RWPE2 (cell line): ENCODE measurements at regions not wholly inside any gene's neighbourhood (a gene's known extent, or its start where the extent isn't known, plus 50 kb on each side); places are given as distances from the start of the nearest gene placed in this dataset.
A peak's percentile ranks its signal among the peaks of the same experiment; 100 is the strongest.

Experiments
- ATAC-seq: fragments of 200-7000 bp; cut with Tn5 transposase; 3 replicates; pipeline ENCODE4 v1.9.1; 2021; ENCODE audit warnings: low read depth
- DNase-seq: peaks from one replicate; pipeline ENCODE4 v3.0.0-alpha.2; 2020; ENCODE audit warnings: low spot score
- H3K27ac ChIP-seq: fragments of 450-650 bp; 2 replicates; pipeline ENCODE4 v1.5.1; 2017; ENCODE audit warnings: mild to moderate bottlenecking; ENCODE audit not compliant: poor library complexity, severe bottlenecking
- H3K27me3 ChIP-seq: fragments of 250-450 bp; sonication (Bioruptor Pico); 2 replicates; pipeline ENCODE4 v1.5.1; 2021; ENCODE audit warnings: mild to moderate bottlenecking, moderate library complexity; ENCODE audit not compliant: insufficient read depth, poor library complexity, severe bottlenecking
- H3K36me3 ChIP-seq: fragments of 250-450 bp; sonication (Bioruptor Pico); 2 replicates; pipeline ENCODE4 v1.5.1; 2020; ENCODE audit warnings: low read depth, mild to moderate bottlenecking, moderate library complexity
- H3K4me1 ChIP-seq: fragments of 250-450 bp; sonication (Bioruptor Pico); 2 replicates; pipeline ENCODE4 v1.5.1; 2021; ENCODE audit warnings: mild to moderate bottlenecking, moderate library complexity; ENCODE audit not compliant: insufficient read depth, poor library complexity, severe bottlenecking
- H3K4me3 ChIP-seq: fragments of 250-450 bp; sonication (Bioruptor Pico); 2 replicates; pipeline ENCODE4 v1.5.1; 2021; ENCODE audit warnings: mild to moderate bottlenecking, moderate library complexity; ENCODE audit not compliant: severe bottlenecking
- H3K9me3 ChIP-seq: fragments of 250-450 bp; sonication (Bioruptor Pico); 2 replicates; pipeline ENCODE4 v1.5.1; 2021; ENCODE audit warnings: mild to moderate bottlenecking, moderate library complexity; ENCODE audit not compliant: severe bottlenecking
- CTCF ChIP-seq: fragments of 450-650 bp; IDR thresholded peaks from one replicate; pipeline ENCODE4 v1.5.1; 2017; ENCODE audit warnings: mild to moderate bottlenecking, moderate library complexity; ENCODE audit not compliant: poor library complexity, severe bottlenecking

DNA sequence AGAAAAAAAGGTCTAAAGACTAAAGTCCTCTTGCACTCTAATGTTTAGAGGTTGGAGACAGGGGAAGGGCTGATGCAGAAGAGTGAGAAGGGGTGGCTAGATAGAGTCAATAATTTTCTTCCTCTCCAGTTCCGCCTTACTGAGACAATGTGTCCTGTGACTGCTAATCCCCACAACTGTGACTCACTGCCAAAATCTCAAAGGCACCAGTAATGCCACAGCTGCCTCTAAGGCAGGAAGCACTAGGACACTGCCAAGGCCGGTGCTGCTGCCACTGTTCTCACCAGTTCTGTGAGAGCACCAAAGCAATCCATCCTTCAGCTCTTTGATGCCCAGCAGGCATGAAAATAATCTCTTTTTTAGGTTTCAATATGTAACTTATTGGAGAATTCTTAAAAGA is 701.9 kb upstream of the MAP3K7 start:
- H3K9me3 ChIP-seq: no peaks in the 10 kb centered on the region
- no peak for ATAC-seq
- H3K27me3 ChIP-seq: no peaks in the 10 kb centered on the region
- no peak overlapping the region for H3K27ac ChIP-seq
- DNase-seq: no peak
- H3K36me3 ChIP-seq: no peaks in the 10 kb centered on the region
- no peak for TF ChIP-seq CTCF
- H3K4me1 ChIP-seq: no peaks in the 10 kb centered on the region
- H3K4me3 ChIP-seq: no peak overlapping the region

GRCh38 chr6:91281901-91282300 is 695.0 kb upstream of the MAP3K7 start:
- Histone ChIP-seq H3K4me1 (no peaks in the 10 kb centered on the region), H3K27me3 (no peaks in the 10 kb centered on the region), H3K27ac (no peak overlapping the region), H3K9me3 (no peaks in the 10 kb centered on the region), H3K36me3 (no peaks in the 10 kb centered on the region), H3K4me3 (no peak overlapping the region)
- no peak for TF ChIP-seq CTCF
- DNase-seq (no peak), ATAC-seq (no peak)

- Histone ChIP-seq H3K4me1 (no peaks in the 10 kb centered on the region), H3K9me3 (no peaks in the 10 kb centered on the region), H3K27ac (no peak overlapping the region), H3K4me3 (no peak overlapping the region), H3K36me3 (no peaks in the 10 kb centered on the region), H3K27me3 (no peaks in the 10 kb centered on the region)
- DNase-seq: no peak
- TF ChIP-seq CTCF: no peak
- no peak for ATAC-seq
These were observed 693.6 kb upstream of the MAP3K7 start for GRCh38 chr6:91280494-91280830.

GRCh38 chr6:91279740-91280493 is 693.0 kb upstream of the MAP3K7 start:
- Histone ChIP-seq H3K4me1 (no peaks in the 10 kb centered on the region), H3K4me3 (no peak overlapping the region), H3K36me3 (no peaks in the 10 kb centered on the region), H3K27ac (no peak overlapping the region), H3K9me3 (no peaks in the 10 kb centered on the region), H3K27me3 (no peaks in the 10 kb centered on the region)
- DNase-seq (no peak), ATAC-seq (no peak)
- no peak for TF ChIP-seq CTCF

- Histone ChIP-seq H3K9me3 (no peaks in the 10 kb centered on the region), H3K27me3 (no peaks in the 10 kb centered on the region), H3K36me3 (no peaks in the 10 kb centered on the region), H3K27ac (no peak overlapping the region), H3K4me3 (no peak overlapping the region), H3K4me1 (no peaks in the 10 kb centered on the region)
- no peak for TF ChIP-seq CTCF
- ATAC-seq (peak; percentile 61; the same call in 2 of the 3 replicates), DNase-seq (no peak)
These were observed 691.5 kb upstream of the MAP3K7 start for GRCh38 chr6:91278416-91278815.
